HG02763 (cell line): ENCODE measurements at regions not wholly inside any gene's neighbourhood (a gene's known extent, or its start where the extent isn't known, plus 50 kb on each side); places are given as distances from the start of the nearest gene placed in this dataset.
"Not testable (repeated sequence)": the region's sequence is repeated elsewhere in the genome, so short reads cannot be mapped to it uniquely, and the experiment has no call there.

Experiments used
- ATAC-seq: cut with Tn5 transposase; IDR thresholded peaks from one replicate; pipeline ENCODE4 v1.9.1; 2021; ENCODE audit warnings: mild to moderate bottlenecking, moderate library complexity; ENCODE audit not compliant: unreplicated experiment

DNA sequence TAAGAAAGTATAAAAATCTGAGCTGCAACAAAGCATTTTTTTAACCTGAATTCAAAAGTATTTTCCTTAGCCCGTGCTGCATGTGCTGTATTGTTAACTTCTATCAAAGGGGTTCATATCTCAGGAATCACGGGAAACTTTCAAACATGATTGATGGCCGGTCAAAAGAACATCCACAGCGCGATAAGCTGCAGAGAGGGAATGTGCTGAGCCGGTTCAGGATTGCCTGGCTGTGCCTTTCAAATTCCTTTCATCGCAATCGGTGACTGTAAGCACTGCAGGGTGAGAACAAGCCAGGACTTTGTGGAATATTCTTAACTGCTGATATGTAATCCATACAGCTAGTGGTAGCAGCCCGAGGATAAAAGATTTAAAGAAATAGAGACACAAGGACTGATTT lies 210.9 kb upstream of the NOCT start:
- no peak for ATAC-seq

DNA sequence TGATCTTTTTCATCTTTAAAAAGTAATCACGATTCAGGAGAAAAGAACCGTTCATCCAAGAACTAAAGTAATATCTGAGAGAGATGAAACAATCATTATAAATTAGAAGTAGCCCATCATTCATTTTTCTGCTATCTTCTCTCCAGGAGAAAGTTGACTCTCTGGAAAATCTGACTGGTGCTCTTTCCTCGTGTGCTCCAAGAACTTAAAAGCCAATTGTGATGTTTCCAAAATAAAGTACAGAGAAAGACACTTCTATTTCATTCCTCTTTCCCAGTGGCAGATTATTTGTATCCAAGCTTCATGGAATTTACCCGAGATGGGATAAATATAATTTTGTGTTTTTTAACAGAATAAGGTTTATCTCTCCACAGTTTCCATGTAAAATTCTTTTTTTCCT lies 212.5 kb upstream of the NOCT start:
- no peak for ATAC-seq

DNA sequence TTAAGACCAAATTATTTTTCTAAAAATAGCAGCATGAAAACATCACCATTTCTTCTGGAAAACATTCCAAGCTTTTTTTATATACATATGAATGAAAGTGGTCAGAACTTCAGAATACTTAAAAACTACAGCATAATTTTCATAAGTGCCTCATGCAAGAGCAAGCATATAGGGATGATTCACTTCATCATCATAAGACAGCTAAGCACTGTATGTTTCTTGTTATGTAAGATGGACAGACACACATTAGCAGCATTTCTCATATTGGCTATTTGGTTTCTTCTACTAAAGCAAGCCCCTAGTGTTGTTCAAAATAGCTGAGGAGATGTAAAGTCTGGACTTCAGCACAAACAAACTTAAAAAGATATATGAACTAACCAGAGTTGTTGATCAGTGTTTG lies 213.1 kb upstream of the NOCT start:
- no peak for ATAC-seq

DNA sequence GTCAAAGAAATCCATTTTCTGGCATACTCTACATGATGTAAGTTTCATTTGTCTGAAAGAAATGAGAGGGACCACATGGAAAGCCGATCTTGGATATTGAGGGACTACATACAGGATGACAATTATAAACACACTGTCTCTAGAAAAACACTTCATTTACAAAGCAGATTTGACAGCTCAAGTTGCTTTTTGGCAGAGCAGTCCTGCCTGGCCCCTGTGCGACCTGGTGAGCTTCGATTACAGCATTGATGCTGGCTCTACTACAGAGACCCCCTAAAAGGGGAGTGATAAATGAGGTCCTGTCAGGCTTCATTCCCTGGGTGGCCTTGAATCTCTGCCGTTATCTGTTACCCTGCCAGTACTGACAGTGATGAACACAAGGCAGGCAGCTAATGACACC lies 215.2 kb upstream of the NOCT start:
- no peak for ATAC-seq

DNA sequence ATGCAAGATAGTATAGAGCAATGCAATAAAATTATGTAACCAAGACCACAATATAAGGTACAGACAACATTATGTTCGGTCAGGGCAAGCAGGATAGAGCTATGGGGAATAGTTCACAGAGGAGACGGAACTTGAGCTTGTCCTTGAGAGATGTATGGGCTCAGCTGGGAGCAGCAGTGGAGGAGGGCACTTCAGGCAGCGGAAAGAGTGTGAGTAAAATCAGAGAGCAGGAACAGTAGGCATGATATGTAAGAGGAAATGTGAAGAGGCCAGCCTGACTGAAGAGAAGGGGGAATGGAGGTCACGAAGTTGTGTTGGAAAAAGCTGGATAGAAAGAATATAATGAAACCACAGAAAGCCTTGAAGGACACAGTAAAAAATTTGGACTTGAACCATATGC lies 217.2 kb upstream of the NOCT start:
- no peak for ATAC-seq

DNA sequence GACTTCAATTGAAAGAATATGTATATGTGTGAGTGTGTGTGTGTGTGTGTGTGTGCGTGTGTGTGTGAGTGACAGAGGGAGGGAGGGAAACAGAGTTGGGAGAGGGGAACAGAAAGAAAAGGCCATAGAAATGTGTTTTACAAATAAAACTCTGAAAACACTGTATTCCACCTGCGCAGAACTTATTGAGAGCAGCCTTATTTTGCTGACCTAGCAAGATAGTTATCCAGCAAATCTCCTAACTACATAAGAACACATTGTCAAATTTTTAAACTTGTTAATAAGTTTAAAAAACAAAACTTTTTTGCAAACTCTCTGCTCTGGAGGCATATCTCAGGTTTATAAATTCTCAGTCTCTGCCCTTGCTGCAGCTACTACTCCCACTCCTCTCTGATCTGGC lies 217.9 kb upstream of the NOCT start:
- ATAC-seq = no peak

DNA sequence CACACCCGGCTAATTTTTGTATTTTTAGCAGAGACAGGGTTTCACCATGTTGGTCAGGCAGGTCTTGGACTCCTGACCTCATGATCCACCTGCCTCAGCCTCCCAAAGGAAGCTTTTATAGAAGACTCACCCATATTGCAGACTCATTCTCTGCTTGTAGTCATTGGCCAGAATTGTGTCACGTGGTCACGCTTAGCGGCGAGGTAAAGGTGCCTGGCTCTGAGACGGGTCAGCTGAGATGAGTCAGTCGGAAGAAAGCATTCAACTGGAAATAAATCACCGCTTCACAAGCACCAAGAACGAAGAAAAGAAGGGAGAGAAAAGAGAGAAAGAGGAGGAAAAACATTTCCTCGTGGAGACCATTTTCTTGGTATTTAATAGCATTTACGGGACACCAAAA lies 218.8 kb upstream of the NOCT start:
- ATAC-seq = no peak

DNA sequence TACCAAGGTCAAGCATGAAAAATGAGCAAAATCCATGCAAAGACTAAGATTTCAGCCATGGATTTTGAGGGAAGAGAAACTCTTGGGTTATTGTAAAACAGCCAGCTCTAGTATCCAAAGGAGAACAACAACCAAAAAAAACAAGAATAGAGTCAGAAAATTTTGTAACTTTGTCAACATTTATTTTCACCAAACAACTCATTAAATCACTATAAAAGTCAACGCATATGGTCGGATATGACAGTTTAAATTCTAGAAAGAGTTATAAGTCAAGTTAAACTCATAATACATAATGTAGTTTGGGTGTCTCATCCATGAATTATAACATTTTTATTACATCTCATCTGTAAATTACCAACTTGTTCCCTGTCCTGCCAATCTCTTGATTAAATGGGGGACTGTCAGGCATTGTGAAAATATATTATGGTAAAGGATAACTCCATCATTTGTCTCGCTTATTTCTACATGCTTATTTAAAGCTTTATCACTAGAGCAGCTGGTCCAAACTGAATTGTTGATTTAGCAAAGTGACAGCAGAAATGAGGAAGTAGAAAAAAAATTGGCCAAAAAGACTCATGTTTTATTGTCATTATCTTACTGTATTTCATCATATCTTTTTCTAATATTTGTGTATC lies 224.8 kb upstream of the NOCT start:
- no peak for ATAC-seq

DNA sequence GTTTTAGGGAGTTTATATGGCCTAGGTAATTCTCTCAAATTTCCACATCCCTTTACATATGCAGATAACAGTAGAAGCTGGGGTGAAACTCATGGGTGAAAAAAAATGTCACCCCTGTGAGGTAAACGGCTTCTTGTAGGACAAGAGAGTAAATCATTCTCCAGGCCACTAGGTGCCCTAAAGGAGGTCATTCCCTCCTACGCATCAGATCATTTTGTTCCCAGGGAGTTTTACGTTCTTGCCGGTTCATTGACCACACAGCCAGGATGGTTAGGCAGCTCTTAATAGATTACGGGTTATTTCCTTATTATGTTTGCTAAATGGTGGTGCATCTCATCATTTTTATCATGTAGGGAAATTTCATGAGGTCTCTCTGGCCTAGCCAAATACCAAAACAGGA lies 225.8 kb upstream of the NOCT start:
- ATAC-seq = no peak

DNA sequence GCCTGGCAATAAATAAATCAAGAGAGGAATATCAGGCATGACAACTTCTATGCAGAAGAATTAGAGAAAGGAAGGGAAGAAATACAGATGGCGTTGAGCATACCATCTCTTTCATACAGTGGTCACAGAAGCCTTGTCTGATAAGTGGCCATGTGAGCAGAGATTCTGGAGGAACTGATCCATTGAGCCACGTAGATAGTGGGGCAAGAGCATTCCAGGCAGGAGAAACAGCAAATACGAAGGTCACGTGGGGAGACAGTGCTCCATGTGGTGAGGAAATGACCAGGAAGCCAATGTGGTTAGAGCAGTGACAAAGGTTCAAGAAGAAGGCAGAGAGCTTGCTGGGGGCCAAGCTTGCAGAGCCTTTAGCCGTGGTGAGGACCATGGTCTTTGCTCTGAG lies 226.7 kb upstream of the NOCT start:
- ATAC-seq = no peak

DNA sequence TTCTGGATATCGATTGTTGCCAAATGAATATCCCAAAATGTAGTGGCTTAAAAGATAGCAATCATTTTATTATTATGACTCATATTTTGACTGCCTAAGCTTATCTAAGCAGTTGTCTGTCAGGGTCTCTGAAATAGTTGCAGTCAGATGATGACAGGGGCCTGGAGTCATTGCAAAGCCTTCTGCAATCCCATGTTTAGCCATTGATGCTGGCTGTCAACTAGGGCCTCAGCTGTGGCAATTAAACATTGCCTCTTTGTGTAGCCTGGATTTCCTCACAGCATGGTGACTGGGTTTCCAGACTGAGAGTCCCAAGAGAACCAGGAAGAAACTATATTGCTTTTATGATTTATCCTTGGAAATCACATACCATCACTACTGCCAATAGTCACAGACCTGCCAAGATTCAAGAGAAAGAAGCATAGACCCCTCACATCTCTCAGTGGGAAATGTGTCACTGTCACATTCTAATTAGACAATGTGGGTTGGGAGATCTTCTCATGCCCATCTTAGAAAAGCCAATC lies 227.3 kb upstream of the NOCT start:
- ATAC-seq = no peak

DNA sequence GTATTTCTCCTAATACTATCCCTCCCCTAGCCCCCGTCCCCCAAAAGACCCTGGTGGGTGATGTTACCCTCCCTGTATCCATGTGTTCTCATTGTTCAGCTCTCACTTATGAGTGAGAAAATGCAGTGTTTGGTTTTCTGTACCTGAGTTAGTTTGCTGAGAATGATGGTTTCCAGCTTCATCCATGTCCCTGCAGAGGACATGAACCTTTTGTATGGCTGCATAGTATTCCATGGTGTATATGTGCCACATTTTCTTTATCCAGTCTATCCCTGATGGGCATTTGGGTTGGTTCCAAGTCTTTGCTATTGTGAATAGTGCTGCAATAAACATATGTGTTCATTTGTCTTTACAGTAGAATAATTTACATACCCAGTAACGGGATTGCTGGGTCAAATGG lies 235.8 kb upstream of the NOCT start:
- not testable (repeated sequence) for ATAC-seq

DNA sequence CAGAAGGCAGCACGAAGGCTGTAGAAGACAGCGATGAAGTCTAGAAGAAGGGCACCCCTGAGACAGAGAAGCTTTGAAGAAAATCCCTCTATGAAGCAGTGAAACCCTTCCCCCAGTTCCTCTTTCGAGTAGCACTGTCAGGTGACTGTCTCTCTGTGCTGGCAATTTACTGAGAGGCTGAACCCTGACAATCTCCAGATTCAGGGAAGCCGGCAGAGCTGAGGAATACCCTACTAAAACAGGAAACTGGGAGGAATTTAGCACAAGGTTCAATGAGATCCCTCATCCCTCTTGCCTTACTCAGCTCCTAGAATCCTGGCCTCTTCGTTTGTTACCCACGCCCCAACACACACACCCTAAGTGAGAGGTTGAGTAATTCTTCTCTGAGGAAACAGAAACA lies 239.7 kb upstream of the NOCT start:
- ATAC-seq = peak; percentile 64

DNA sequence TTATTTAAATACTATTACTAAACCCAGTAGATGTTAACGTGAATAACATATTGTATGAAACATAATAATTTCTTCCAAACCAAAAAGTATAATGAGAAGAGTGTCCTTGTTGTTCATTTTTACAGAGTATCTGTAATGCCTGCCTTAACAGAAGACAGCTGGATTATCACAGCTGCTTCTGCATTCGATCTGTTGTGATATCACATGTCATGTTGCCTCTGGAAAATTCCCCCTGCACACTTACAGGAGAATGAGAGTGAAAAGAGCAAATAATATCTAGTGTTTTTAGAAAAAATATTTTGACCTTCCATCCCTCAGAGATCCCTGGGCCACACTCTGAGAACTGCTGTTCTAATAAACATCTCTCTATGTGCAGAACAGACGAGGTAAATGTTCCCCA lies 240.1 kb upstream of the NOCT start:
- ATAC-seq = peak; percentile 13

DNA sequence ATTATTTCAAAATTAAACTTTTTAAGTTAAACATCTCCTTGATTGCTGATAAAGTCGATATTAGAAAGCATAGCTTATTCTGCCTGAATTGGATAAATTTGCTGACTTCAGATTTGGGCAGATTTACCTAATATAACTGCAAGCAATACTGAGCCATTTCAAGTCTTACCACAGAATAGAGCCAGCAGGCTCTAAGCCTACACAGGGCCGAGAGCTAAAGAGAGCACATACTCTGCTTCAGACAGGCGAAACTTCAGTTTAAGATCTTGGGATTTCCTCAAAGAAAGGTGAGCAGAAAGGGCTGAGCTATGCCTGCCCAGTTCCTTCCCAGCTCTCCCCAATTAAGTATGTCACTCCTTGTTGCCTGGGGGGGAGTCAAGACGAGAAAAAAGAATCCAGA lies 240.6 kb upstream of the NOCT start:
- no peak for ATAC-seq

DNA sequence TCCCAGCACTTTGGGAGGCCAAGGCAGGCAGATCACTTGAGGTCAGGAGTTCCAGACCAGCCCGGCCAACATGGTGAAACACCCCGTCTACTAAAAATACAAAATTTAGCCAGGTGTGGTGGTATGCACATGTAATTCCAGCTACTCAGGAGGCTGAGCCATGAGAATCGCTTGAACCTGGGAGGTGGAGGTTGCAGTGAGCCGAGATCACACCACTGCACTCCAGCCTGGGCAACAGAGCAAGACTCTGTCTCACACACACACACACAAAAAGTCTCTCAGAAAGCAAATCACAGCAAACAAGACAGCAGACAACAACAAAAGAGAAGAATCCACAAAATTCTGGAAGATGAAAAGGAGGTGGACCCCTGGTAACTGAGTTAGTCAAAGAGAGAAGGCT lies 241.5 kb upstream of the NOCT start:
- not testable (repeated sequence) for ATAC-seq

DNA sequence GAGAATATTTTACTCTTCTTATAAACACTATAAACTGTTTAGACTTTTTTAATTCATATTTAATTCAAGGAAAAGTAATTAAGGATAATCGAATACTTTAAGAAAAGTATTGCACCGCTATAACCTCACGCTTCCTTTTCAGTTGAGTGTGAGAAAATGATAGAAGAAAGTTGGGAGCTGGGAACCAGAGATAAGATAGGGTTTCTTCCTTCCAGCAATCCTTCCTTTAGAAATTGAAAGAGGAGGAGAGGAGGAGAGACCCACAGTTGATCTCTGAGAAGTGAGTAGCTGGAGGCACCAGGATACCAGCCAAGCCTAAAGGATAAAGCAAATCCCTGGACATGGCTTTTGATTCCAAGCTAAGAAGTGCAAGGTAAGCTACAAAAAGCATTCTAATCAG lies 242.3 kb upstream of the NOCT start:
- ATAC-seq = no peak

DNA sequence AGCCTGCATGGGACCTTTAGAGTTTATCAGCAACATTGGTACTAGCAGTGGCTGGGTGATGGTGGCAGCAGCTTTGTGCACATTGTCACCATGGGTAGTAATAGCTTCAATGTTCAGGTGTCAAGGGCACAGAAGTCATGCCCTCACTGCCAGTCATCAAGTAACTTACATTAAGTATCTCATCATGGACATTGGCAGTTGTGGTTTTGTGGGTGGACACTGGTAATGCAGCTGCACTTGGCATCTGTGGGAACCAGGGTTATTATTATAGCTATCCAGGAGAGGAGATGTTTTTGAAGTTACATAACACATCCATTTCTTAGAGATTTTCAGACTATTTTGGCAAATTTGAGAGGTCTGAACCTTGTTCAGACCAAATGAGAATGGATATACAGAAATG lies 243.2 kb upstream of the NOCT start:
- ATAC-seq = no peak

DNA sequence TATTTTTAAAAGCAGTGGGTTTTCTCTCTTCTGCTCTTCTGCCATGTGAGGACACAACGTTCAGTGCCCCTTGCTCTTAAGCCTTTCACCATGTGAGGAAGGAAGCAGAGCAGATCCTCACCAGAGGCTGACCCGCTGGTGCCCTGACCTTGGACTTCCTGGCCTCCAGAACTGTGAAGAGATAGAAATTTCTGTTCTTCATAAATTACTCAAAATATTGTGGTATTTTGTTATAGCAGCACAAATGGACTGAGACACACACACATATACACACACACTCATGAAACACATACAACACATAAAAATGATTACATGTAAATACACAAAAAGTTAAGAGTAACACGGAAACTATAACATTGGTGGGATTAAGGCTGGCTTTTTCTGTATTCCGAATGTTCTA lies 244.8 kb upstream of the NOCT start:
- ATAC-seq = no peak

DNA sequence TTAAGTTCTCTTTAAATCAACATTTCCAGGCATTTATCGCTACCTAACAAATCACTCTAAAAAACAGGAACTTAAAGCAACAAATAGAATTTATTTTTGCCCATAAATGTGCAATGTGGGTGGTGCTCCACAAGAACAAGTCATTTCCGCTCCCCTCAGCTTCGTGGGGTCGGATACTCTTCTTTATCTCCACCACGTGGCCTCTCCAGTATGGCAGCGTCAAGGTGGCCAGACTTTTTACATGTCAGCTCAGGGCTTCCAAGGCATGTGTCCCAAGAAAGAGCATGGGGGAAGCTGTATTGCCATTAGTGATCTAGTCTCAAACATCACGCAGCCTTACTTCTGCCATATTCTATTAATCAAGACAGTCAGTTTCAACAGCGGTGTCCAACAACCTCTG lies 249.2 kb upstream of the NOCT start:
- no peak for ATAC-seq

DNA sequence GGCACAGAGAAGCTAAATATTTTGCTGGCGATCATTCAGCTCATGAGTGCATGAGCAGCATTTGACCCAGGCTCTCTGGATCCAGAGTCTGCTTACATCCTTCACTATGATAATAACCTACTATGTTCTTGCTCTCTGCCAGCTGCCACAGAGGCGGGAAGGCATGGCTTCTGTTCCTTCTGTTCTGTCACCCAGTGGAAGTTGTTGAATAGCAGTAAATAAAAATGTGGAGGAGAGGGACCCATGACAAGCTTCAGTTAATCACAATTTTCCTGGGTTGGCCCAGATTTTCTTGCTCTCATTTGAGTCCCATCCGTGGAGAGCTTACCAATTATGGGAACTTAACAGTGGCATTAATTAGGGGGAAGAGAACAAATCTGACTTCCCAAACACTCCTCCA lies 250.1 kb upstream of the NOCT start:
- no peak for ATAC-seq

DNA sequence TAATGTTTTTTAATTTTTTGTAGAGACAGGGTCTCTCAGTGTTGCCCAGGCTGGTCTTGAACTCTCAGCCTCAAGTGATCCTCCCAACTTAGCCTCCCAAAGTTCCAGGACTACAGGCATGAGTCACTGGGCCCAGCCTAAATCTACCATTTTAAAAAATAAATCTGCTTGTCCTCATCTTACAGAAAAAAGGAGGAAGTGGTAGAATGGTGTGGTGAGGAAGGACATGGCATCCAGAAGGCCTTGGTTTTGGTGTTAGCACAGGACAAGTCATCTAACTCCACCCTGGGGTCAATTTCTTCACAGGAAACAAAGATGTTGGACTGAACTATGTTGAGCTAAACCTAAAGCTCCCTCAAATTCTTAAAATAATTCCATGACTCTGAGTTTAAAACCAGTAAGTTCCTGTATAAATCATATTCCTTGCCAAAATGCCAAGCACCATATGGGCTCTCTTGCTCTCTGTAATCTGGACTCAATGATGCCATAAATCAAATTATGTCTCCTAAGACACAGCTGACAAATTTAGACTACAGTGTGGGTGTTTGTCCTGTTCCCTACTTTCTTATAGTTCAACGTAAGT lies 253.9 kb upstream of the NOCT start:
- no peak for ATAC-seq

DNA sequence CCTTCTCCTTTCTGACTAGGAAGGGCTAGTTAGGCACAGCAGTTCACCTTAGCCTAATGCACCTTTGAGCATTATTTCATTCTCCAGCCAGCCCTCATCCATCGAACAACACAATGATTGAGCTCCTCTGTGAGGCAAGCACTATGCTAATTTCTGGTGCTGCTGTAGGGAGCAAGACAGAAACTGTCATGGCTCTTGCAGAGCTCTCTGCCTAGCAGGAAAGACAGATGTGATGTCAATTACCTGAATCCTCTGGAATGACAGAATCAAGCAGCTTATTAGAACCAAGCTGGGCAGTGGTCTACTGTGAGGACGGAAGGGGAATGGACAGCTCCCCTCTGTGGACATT lies 256.1 kb upstream of the NOCT start:
- ATAC-seq = no peak
